Endothelial cell of umbilical vein (primary cell): ENCODE measurements at regions not wholly inside any gene's neighbourhood (a gene's known extent, or its start where the extent isn't known, plus 50 kb on each side); places are given as distances from the start of the nearest gene placed in this dataset.

Source experiments
- BruUV-seq: library from RNA; stranded (reverse); fragments of 400-500 nt; replicated peaks from 2 replicates; lab custom pipeline; 2021; lab: Mats Ljungman, UMichigan
- CTCF ChIA-PET: fragments of 300-600, 350-600 bp; sonication (Branson Sonifier 250); formaldehyde crosslinking; loops from one replicate; lab custom pipeline; 2021; ENCODE audit warnings: antibody characterized with exemption, inconsistent platforms; lab: Charles Lee
- POLR2A ChIA-PET: fragments of 300-600, 350-600 bp; sonication (Branson Sonifier 250); formaldehyde crosslinking; loops from one replicate; lab custom pipeline; 2021; ENCODE audit warnings: antibody characterized with exemption, inconsistent platforms; lab: Charles Lee
- DNase-seq: peaks from one replicate; pipeline ENCODE4 v3.0.0-alpha.2; 2011; ENCODE audit warnings: low read depth, low spot score
- FAIRE-seq: peaks from 2 replicates; lab custom pipeline; 2011; peaks lifted over from hg19 to GRCh38; lab: Jason Lieb, UNC
- H2AFZ ChIP-seq: 2 replicates; pipeline ENCODE4 v1.6.0; 2012; ENCODE audit warnings: low read depth, low read length, control low read depth, inconsistent platforms
- H3K27ac ChIP-seq: 2 replicates; pipeline ENCODE4 v1.5.1; 2011; ENCODE audit warnings: low read depth, mild to moderate bottlenecking, control low read depth, low read length, moderate library complexity; ENCODE audit not compliant: insufficient read depth
- H3K27me3 ChIP-seq, 2 experiments: 2 replicates each; pipeline versions ENCODE4 v1.6.0 to v1.6.1; 2011; ENCODE audit warnings: low read length in 2 of 2, mixed read lengths in 1 of 2; ENCODE audit not compliant: control insufficient read depth in 2 of 2, insufficient read depth in 2 of 2
- H3K36me3 ChIP-seq, 2 experiments: 2 replicates in 1 of 2; 3 replicates in 1 of 2; pipeline ENCODE4 v1.5.1; 2011; ENCODE audit warnings: low read length in 2 of 2, mild to moderate bottlenecking in 1 of 2, moderate library complexity in 1 of 2; ENCODE audit not compliant: control insufficient read depth in 2 of 2, insufficient read depth in 2 of 2; ENCODE audit errors: extremely low read depth in 1 of 2
- H3K4me1 ChIP-seq: 3 replicates; pipeline ENCODE4 v1.5.1; 2011; ENCODE audit warnings: mild to moderate bottlenecking, low read length; ENCODE audit not compliant: control insufficient read depth, insufficient read depth; ENCODE audit errors: extremely low read depth
- H3K4me2 ChIP-seq: 2 replicates; pipeline ENCODE4 v1.6.1; 2011; ENCODE audit warnings: low read length, control low read depth, mixed read lengths; ENCODE audit not compliant: insufficient read depth
- H3K4me3 ChIP-seq, 3 experiments: fragments of 200-600 bp in 1 of 3; sonication (generic), shearing (Covaris generic) in 1 of 3; replicated peaks in 1 of 3; 2 replicates each; pipeline ENCODE4 v1.5.1; 2011 to 2016; ENCODE audit warnings: control low read depth in 3 of 3, low read length in 3 of 3, mild to moderate bottlenecking in 2 of 3, inconsistent platforms in 1 of 3, low read depth in 1 of 3, moderate library complexity in 1 of 3; ENCODE audit not compliant: insufficient read depth in 1 of 3
- H3K79me2 ChIP-seq: 2 replicates; pipeline ENCODE4 v1.6.0; 2012; ENCODE audit warnings: low read length, inconsistent platforms; ENCODE audit not compliant: control insufficient read depth, insufficient read depth
- H3K9ac ChIP-seq: replicated peaks from 2 replicates; pipeline ENCODE3; 2011; ENCODE audit warnings: low read length, control low read depth; ENCODE audit not compliant: insufficient read depth; ENCODE audit errors: extremely low read depth
- H3K9me1 ChIP-seq: replicated peaks from 3 replicates; pipeline ENCODE4 v1.6.0; 2011; ENCODE audit warnings: mild to moderate bottlenecking, low read length; ENCODE audit not compliant: control insufficient read depth, insufficient read depth; ENCODE audit errors: extremely low read depth
- H3K9me3 ChIP-seq: replicated peaks from 2 replicates; pipeline ENCODE4 v1.5.1; 2012; ENCODE audit warnings: low read length, inconsistent platforms; ENCODE audit not compliant: control insufficient read depth, insufficient read depth
- H4K20me1 ChIP-seq: replicated peaks from 2 replicates; pipeline ENCODE3; 2011; ENCODE audit warnings: mild to moderate bottlenecking, low read length; ENCODE audit not compliant: control insufficient read depth, insufficient read depth; ENCODE audit errors: extremely low read depth
- EZH2 ChIP-seq: IDR thresholded peaks from 2 replicates; pipeline ENCODE4 v1.6.1; 2012; ENCODE audit warnings: borderline replicate concordance, low read depth, mild to moderate bottlenecking, moderate library complexity, low read length, inconsistent platforms; ENCODE audit not compliant: severe bottlenecking
- FOS ChIP-seq: IDR thresholded peaks from 2 replicates; pipeline ENCODE4 v1.6.1; 2011; ENCODE audit warnings: mild to moderate bottlenecking, low read length, moderate library complexity, borderline replicate concordance; ENCODE audit not compliant: insufficient read depth
- GATA2 ChIP-seq: IDR thresholded peaks from 2 replicates; pipeline ENCODE4 v1.7.0; 2011; ENCODE audit warnings: low read depth, mild to moderate bottlenecking, moderate library complexity, mixed read lengths, low read length; ENCODE audit not compliant: insufficient read length, insufficient read depth
- JUN ChIP-seq: IDR thresholded peaks from 2 replicates; pipeline ENCODE4 v1.6.1; 2011; ENCODE audit warnings: borderline replicate concordance, low read depth; ENCODE audit not compliant: insufficient read length, insufficient read depth
- MYC ChIP-seq: IDR thresholded peaks from one replicate; pipeline ENCODE4 v1.6.1; 2011; ENCODE audit warnings: mild to moderate bottlenecking, low read depth, low read length
- POLR2A ChIP-seq: IDR thresholded peaks from 2 replicates; pipeline ENCODE4 v1.6.1; 2012; ENCODE audit warnings: low read depth, mild to moderate bottlenecking, control low read depth, low read length
- POLR2AphosphoS5 ChIP-seq: IDR thresholded peaks from 2 replicates; pipeline ENCODE4 v1.6.1; 2012; ENCODE audit warnings: low read depth, mild to moderate bottlenecking, control low read depth, low read length, moderate library complexity; ENCODE audit not compliant: insufficient read depth
- dilution Hi-C: fragments of 300-500 bp; cut with MboI; formaldehyde crosslinking; loops from one replicate; pipeline ENCODE4 v1.15.0; 2019; ENCODE audit warnings: low sequenced_read_pairs; ENCODE audit not compliant: extremely low pct_ligation_motif_present
- intact Hi-C: fragments of 100-400 bp; cut with micrococcal nuclease; formaldehyde crosslinking; loops from one replicate; pipeline ENCODE4 v1.10.0; 2022
- TF ChIP-seq, protein P1 (sequence below): IDR thresholded peaks from 2 replicates; pipeline ENCODE4 v1.6.1; 2011; ENCODE audit not compliant: insufficient read depth, insufficient read length
- TF ChIP-seq, protein P2 (sequence below), 2 donors: IDR thresholded peaks; 1 replicate in 1 of 2; 2 replicates in 1 of 2; pipeline ENCODE4 v1.5.1; 2011; ENCODE audit warnings: low read length in 2 of 2, mild to moderate bottlenecking in 2 of 2, moderate library complexity in 2 of 2, control low read depth in 1 of 2, inconsistent platforms in 1 of 2, low read depth in 1 of 2; ENCODE audit not compliant: insufficient read depth in 1 of 2; ENCODE audit errors: extremely low read depth in 1 of 2

- ChIA-PET CTCF (no interaction called here), POLR2A (no interaction called here)
- H3K79me2 ChIP-seq: no peaks in the 10 kb centered on the region
- no peaks in the 10 kb centered on the region for H3K27me3 ChIP-seq
- dilution Hi-C loops: no loop called here
- no peaks in the 10 kb centered on the region for H4K20me1 ChIP-seq
- TF ChIP-seq, protein P1, sequence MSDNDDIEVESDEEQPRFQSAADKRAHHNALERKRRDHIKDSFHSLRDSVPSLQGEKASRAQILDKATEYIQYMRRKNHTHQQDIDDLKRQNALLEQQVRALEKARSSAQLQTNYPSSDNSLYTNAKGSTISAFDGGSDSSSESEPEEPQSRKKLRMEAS: no peak
- TF ChIP-seq MYC (no peak), JUN (no peak), GATA2 (no peak), POLR2A (no peak), POLR2AphosphoS5 (no peak), EZH2 (no peak), FOS (no peak)
- TF ChIP-seq, protein P2, sequence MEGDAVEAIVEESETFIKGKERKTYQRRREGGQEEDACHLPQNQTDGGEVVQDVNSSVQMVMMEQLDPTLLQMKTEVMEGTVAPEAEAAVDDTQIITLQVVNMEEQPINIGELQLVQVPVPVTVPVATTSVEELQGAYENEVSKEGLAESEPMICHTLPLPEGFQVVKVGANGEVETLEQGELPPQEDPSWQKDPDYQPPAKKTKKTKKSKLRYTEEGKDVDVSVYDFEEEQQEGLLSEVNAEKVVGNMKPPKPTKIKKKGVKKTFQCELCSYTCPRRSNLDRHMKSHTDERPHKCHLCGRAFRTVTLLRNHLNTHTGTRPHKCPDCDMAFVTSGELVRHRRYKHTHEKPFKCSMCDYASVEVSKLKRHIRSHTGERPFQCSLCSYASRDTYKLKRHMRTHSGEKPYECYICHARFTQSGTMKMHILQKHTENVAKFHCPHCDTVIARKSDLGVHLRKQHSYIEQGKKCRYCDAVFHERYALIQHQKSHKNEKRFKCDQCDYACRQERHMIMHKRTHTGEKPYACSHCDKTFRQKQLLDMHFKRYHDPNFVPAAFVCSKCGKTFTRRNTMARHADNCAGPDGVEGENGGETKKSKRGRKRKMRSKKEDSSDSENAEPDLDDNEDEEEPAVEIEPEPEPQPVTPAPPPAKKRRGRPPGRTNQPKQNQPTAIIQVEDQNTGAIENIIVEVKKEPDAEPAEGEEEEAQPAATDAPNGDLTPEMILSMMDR (IDR thresholded peaks at IDR 0.05; ENCODE audit: extremely low read depth in 1 of 2, insufficient read depth in 1 of 2, low read depth in 1 of 2, low read length in 2 of 2): no peak
- no peak overlapping the region for H3K4me2 ChIP-seq
- no TSS peak for BruUV-seq
- no peaks in the 10 kb centered on the region for H3K36me3 ChIP-seq
- no peak overlapping the region for H3K9ac ChIP-seq
- H3K9me1 ChIP-seq: no peaks in the 10 kb centered on the region
- H3K27ac ChIP-seq: no peak overlapping the region
- intact Hi-C loops: no loop called here
- H3K4me3 ChIP-seq: no peak overlapping the region
- DNase-seq (no peak), FAIRE-seq (no peak)
- H3K9me3 ChIP-seq: no peaks in the 10 kb centered on the region
- no peaks in the 10 kb centered on the region for H3K4me1 ChIP-seq
- H2AFZ ChIP-seq: no peak overlapping the region
Observed at GRCh38 chr4:31185014-31185585, 464.9 kb downstream of the PCDH7 start.
